HG03432 (cell line): ENCODE measurements at regions not wholly inside any gene's neighbourhood (a gene's known extent, or its start where the extent isn't known, plus 50 kb on each side); places are given as distances from the start of the nearest gene placed in this dataset.

Experiments
- ATAC-seq: cut with Tn5 transposase; IDR thresholded peaks from one replicate; pipeline ENCODE4 v1.9.1; 2021; ENCODE audit warnings: mild to moderate bottlenecking, moderate library complexity; ENCODE audit not compliant: unreplicated experiment

DNA sequence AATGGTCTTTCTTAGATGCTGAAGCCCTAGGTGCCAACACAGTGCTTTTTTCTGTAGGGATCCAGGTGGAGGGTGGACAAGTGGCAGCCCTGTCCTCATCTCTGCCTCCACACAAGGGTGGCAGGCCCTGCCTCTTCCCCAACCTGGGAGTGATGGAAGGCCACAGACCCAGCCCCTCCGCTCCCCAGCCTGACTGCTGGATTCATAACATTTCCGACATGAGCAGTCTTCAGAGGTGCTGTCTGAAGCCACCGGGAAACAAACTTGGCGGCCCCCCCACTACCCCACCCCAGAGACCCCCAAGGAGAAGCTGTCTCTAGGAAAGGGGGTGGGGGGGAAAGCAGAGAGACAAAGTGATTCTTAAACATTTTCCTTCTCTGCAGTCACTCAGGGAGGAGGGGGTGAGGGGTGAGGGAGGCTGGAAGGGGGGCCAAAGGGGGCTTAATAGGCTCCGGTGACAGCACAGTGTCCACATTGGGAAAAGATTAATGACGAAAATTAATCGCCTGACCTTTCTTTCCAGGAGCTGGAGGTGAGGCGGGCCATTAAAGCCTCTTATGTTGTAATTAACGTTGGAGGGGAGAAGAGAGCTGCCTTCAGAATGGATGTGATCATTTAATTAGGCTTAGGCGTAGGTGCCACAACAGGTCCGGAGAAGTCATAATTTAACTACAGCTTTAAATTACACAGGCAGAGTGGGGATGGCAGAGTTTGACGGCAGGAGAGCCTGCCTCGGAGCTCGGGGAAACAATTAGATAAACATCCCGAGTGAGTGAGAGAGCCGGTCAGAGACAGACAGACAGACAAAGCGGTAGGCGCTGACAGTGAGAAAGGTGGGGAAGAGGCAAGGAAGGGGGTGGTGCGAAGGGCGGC lies 76.8 kb upstream of the FOXP4 start:
- ATAC-seq, result no peak

DNA sequence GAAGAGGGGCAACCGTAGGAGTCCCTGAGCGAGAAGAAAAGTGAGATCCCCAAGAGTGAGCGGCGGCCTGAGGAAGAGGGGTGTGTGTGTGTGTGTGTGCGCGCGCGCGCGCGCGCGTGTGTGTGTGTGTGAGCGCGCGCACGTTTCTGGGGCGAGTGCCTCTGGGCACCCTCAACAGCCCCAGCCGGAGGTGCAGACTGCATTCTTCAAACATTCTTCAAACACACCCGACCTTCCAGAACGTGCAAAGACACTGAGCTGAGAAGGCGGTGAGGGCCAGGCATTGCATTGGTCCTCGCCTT lies 76.2 kb upstream of the FOXP4 start:
- no peak for ATAC-seq

DNA sequence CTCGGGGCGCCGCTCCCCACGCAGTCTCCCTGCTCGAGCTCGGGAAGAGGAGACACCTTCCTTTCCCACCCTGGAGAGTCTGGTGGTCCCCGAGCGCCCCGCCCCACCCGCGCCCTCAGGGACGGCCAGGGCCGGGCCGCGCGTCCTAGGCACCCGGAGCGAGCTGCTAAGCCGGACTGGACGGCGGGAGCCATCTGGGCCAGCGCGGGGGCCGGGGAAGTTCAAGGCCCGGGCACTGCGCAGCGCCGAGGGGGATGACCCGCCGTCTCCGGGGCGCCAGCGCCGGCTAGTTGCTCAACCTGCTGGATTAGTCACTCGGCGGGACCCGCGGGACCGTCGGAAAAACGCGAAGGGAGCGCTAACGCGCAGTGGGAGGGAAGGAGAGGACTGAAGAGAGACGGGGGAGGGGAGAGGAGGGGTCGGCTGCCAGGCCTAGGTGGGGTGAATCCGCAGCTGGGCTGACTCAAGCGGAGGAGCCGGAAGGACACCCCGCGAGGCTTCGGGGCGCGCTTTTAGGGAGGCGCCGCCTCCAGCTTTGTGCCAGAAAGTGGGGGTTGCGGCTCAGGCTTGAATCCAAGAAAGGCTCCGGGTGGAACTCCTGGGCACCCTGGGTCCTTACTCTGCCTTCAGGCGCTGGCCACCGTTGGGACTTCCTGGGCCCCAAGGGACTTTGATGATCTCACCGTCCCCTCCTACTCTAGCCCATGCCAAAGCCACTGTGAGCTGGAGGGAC lies 75.7 kb upstream of the FOXP4 start:
- no peak for ATAC-seq

DNA sequence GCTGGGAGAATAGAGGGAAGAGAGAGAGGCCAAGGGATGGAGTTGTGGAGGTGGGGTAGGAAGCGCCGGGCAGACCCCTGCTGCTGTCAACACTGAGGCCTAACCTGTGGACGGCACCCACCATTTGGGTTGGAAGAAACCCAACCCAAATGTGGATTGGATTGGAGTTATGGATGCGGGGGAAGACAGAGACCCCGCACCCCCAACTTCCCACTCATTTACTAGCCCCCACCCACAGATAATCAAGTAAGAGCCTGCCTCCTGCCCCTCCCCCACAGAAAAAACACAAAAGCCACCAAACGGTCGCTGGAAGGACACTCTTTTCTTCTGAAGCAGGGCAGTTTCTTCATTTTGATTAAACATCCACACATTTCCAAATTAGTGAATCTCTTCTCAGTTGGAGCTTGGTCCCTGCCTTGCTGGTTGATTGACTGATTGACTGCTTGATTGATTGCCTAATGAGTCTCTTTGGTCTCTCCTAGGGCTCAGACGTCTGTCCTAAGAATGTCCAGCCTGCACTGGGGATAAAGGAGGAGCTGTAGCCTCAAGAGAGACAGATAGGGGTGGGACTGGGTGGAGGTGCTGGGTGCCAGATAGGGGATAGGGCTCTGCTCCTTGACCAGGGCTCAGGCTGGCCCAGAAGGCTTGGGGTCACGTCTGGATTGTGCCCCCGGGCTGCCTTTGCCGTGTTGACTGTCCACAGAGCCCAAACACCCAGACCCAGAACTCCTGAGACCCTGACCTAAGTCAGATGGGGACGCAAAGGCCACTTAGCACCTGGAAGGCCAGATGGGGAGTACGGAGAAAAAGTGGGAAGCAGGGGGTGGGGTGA lies 74.9 kb upstream of the FOXP4 start:
- no peak for ATAC-seq

DNA sequence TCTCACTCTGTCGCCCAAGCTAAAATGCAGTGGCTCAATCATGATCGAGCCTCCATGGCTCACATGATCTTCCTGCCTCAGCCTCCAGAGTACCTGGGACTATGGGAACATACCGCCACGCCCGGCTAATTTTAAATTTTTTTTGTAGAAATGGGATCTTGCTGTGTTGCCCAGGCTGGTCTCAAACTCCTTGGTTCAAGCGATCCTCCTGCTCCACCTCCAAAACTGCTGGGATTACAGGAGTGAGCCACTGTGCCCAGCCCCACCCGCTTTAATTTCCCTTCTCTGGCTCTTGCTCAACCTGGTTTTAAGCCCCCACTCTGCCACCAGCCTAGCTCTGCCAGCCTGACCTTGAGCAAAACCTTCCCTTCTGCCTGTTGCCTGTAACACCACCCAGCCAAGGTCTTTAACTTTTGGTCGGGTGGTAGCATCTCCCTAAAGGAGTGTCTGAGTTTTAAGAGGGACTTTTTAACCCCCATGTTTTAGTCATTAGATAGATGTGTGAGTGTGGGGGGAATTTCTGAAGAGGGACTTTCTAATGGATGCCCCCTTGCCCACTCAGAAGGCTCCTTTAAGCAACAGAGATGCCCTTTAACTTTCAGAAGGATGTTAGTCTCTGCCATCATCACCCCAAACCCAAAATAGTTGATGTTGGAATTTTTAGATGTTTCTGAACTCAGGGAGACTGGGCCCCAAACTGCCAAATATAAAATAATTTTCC lies 71.8 kb upstream of the FOXP4 start:
- no peak for ATAC-seq

DNA sequence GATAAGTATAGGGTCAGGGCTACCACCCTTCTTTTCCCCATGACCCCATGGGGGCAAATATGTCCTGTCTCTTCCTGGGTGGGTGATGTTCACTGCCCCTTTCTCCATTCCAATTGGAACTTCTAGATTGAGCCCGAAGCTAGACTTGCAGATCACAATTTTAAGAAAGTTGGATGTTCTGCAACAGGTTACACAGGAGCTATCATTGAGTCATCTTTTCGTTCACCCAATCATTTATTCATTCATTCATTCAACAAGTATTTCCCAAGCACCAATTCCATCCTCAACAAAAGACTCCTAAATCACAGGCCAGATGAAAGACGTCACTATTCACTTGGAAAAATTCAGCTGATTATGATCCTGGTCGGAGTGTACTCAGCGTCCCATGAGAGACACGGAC lies 71.0 kb upstream of the FOXP4 start:
- ATAC-seq, result no peak

DNA sequence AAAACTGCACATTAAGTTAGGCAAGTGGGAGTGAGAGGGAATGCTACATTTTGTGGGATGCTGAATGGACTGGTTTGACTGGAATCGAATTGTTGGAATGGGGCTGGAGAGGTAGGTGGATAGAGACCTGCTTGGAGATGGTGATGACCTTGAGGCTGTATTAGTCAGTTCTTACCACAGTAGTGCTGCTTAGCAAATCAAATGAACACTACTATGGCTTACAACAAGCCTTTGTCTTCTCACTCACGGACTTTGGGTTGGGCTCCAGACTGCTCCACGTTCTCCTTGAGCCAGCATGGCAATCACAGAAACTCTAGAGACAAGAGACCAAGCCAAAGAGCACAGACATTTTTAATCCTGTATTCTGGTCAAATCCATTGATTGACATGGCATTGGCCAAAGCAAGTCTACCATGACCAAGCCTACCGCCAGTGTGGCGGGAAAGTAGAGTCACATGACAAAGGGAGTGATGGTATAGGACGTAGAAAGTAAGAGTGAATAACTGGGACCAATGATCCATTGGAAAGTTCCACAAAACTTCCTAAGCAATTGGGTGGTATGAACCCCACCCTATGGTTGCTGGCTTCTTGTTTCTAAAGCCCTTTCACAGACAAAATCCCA lies 70.3 kb upstream of the FOXP4 start:
- no peak for ATAC-seq

DNA sequence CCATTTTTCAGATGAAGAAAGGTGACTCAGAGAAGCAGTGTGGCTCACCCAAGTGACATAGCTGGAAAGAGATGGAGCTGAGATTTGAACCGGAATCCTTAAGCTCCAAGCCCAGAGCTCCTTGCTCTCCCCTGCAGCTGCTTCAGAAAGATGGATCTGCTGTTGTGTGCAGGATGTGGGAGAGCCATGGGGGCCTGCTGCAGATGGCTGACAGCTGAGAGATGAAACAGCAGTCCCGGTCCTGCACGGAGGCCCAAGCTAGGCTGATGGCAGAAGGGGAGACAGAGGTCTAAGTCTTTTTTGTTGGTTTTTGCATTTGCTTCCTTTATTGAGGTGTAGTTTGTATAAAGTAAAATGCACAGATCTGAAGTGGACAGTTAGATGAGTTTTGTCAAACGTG lies 69.8 kb upstream of the FOXP4 start:
- ATAC-seq, result no peak

DNA sequence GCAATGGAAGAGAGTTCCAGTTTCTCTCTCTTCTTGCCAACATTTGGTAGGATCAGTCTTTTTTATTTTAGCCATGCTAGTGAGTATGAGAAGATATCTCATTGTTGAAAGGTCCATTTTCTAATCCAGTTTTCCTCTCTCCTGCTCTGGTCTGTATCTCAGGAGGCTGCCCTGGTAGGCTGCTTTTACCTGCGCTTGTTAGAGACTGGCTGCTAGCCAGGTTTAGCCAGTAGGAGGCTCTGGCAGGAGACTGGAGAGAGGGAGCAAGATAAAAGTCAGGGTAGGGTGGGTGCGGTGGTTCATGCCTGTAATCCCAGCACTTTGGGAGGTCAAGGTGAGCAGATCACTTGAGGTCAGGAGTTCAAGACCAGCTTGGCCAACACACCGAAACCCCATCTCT lies 68.6 kb upstream of the FOXP4 start:
- ATAC-seq, result no peak

DNA sequence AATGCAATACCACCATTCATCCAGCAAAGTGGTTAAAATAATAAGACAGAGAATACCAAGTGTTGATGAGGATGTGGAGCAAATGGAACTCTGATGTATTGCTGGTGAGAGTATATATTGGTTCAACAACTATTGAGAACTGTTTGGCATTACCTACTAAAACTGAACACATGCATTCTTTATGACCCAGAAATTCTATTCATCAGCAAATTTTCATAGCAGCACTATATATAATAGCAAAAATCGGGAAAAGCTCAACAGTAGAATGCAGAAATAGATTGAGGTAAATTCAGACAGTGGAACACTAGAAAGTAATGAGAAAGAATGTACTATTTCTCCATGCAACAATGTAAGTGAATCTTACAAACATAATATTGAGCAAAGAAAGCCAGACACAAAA lies 62.2 kb upstream of the FOXP4 start:
- ATAC-seq, result no peak

DNA sequence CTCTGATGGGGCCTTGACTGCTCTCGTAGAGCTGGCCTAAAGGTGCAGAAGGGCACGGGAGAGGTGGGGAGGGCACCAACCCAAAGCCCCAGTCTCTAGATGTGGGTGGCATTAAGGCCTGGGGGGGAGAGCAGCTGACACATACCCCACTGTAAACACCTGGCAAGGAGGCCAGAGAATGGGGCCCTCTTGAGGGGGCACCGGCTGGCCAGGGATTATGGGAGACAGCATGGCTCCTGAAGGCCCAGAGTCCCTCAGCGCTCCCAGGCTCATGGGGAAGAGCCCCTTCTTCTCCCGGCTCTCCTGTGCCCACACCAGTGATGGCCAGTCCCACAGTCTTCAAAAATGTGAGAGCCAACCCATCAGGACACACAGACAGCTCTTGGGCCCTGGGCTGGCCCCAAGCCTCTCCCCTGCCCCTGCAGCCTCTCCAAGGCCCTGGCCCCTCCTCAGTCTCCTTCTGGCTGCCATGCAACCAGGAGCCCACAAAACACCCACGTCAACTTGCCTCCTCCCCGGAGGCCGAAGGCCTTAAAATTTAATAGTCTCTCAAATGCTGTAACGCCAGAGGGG lies 58.2 kb upstream of the FOXP4 start:
- no peak for ATAC-seq

DNA sequence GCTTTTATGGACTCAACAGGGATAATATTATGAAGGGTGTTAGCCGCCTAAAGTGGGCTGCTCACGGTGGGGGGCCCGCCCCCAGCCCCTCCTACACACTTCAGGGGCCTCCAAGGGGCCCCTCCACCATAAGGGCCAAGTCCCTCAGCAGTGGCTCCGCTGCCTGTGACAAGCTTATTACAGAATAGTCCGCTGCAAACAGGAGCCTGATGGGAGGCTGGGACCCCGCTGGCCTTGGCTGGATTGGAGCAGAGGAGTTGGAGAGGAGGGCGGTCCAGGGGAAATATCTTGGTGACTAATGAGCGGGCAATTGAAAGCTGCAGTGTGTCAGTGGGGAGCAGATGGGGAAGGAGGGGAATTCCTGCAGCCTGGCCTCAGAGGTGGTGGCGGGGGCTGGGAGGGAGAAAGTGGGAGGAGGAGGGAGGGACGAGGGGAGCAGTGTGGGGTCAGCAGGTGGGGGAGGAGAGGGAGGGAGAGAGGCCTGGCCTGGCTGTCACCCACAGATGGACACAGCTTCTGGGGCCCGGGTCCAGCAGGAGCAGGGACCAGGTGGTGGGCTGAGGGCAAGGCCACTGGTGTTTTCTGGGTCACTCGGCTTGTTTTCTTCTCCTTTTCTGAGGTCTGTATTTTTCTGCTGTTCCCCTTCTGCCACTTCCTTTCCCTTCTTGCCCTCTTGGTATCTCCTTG lies 57.6 kb upstream of the FOXP4 start:
- no peak for ATAC-seq

DNA sequence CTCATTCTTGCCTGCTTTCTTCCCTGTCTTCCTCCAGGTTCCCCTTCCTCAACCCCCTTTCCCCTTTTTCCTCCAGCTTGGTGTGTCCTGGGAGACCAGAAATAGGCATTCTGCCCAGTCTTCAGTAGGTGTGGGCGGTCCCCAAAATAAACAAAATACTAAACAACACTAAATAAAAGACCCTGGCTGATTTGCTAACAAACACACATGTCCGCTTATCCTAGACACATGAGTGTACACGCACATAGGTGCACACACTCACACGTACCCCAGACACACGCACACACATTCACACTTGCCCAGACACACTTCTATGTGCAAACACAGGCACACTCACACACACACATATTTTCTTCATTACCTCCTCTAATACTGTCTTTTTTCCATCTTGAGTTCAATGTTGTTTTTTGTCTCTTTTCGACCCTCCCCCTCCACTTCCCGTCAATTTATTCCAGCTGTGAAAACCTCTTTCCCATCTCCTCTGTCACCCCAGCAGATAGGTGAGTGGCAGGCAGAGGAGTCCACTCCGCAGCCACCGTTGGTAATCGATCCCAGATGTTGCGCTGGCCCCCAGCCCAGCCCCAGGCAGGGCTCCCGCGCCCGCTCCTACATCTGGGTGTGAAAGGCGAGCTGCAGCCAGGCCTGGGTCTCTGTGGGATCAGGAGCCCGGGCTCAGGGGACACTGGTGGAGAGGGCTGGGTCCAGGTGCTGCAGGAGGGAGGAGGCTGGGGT lies 56.9 kb upstream of the FOXP4 start:
- ATAC-seq, result no peak

DNA sequence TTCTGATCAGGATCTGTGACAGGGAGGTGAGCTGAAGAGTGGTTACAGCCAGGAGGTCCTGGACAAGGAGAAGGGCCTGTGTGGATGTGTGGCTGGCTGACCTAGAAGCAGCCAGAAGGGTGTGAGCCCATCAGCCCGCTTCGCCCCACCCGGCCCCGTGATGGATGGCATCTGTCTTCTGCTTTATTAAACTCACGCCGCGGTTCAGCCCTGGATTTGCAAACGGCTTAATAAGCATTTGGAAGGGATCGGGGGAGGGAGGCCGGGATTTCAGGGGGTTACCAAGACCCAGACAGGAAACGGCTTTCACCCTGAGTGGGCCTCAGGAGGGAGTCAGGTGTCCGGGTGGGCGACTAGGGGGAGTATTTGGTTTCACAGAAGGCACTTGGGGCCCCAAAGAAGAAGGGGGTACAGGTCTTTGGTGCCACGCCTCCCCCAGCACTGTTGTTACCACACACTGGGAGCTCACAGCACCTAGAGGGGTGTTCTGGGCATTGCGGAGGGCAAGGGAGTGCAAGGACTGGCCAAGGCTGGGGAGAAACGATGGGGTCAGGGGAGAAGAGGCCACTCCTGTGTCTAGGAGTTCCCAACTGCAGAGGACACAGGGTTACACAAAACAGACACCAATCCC lies 53.8 kb upstream of the FOXP4 start:
- ATAC-seq, result no peak

DNA sequence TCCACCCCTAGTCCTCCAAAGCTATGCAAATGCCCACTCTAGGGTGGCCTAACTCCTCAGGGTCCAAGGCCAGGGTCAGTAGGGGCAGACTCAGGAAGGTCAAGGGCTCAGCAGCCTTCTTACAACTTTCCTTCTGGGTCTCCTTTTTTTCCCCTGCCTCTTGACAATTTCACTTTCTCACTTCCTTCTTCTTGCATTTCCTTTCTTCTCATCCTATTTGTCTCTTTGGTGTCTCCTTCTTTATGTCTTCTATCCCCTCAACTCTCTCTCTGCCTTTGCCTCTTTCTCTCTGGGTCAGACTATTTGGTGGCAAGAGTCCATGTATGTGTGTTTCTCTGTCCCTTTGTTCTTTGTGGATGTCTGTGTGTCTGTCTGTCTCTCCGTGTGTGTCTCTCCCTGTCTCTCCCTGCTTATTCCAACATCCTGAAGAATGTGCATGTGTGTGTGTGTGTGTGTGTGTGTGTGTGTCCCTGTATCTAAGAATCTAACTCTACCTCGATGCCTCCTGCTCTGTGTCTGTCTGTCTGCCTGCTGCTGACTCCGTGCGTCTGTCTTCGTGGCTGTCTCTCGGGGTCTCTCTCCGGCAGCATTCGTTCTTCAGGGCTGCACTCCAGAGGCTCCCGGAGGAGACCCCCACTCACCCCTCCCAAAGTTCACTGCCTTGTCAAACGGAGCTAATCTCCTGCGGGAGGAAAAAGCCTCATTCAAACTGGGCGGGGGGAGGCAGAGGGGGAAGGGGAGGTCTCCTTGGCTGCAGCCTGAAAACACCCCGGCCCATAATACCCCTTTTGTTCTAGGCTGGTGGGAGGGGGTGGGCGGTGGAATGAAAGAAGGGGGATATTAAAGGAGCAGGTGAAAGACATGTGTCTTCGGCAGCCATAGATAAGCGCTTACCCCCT lies 51.7 kb upstream of the FOXP4 start:
- ATAC-seq, result no peak
